ENCODE measurements at regions not wholly inside any gene's neighbourhood (a gene's known extent, or its start where the extent isn't known, plus 50 kb on each side); places are given as distances from the start of the nearest gene placed in this dataset.
A peak's percentile ranks its signal among the peaks of the same experiment; 100 is the strongest.

GRCh38 chr13:50130123-50130946, 115.1 kb downstream of the KCNRG start:
- Histone ChIP-seq H3K9me3 (no peaks in the 10 kb centered on the region), H3K36me3 (no peaks in the 10 kb centered on the region), H3K27me3 (peaks cover 8 to 42% (median 22%) of the 10 kb centered on the region in 9 donors), H3K4me1 (peaks cover 0 to 71% (median 17%) of the 10 kb centered on the region in 12 donors), H3K4me3 (peak overlapping the region; percentile 24 to 63 (median 56)), H3K27ac (peak overlapping the region in 11 of 12 donors; percentile 57 to 84 (median 71))
- no peak for TF ChIP-seq POLR2A (IDR thresholded peaks at IDR 0.05)
- TF ChIP-seq, protein P1, sequence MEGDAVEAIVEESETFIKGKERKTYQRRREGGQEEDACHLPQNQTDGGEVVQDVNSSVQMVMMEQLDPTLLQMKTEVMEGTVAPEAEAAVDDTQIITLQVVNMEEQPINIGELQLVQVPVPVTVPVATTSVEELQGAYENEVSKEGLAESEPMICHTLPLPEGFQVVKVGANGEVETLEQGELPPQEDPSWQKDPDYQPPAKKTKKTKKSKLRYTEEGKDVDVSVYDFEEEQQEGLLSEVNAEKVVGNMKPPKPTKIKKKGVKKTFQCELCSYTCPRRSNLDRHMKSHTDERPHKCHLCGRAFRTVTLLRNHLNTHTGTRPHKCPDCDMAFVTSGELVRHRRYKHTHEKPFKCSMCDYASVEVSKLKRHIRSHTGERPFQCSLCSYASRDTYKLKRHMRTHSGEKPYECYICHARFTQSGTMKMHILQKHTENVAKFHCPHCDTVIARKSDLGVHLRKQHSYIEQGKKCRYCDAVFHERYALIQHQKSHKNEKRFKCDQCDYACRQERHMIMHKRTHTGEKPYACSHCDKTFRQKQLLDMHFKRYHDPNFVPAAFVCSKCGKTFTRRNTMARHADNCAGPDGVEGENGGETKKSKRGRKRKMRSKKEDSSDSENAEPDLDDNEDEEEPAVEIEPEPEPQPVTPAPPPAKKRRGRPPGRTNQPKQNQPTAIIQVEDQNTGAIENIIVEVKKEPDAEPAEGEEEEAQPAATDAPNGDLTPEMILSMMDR (IDR thresholded peaks at IDR 0.05) = no peak
- DNase-seq = peak; percentile 49 to 73 (median 52)
- WGBS, 4 donors = 0 to 1% (median 1%) methylated on average over 44 to 63 of the region's 63 CpGs
- intact Hi-C loops (cut with DNase I) = loop anchor here in 1 of 10 donors (10.0 kb wide), 1 partner anchor 74 kb away; no protein-coding TSS in a partner anchor
- peak; percentile 33 to 63 (median 46) for ATAC-seq

GRCh38 chr13:50131920-50132903, 117.0 kb downstream of the KCNRG start:
- peaks cover 8 to 42% (median 22%) of the 10 kb centered on the region in 9 donors for H3K27me3 ChIP-seq
- H3K9me3 ChIP-seq = no peaks in the 10 kb centered on the region
- peak overlapping the region in 2 of 12 donors; percentile 5 to 35 for H3K4me3 ChIP-seq
- peaks cover 0 to 59% (median 11%) of the 10 kb centered on the region in 12 donors for H3K4me1 ChIP-seq
- TF ChIP-seq, protein P1 (IDR thresholded peaks at IDR 0.05) = no peak
- TF ChIP-seq POLR2A (IDR thresholded peaks at IDR 0.05) = no peak
- DNase-seq (peak in 1 of 5 donors; percentile 59), ATAC-seq (no peak)
- H3K36me3 ChIP-seq = no peaks in the 10 kb centered on the region
- H3K27ac ChIP-seq = no peak overlapping the region
- intact Hi-C loops (cut with DNase I) = loop anchor here in 1 of 10 donors (10.0 kb wide), 1 partner anchor 73 kb away; no protein-coding TSS in a partner anchor
- WGBS, 4 donors = 33 to 68% (median 52%) methylated on average over 27 to 34 of the region's 34 CpGs

DNA sequence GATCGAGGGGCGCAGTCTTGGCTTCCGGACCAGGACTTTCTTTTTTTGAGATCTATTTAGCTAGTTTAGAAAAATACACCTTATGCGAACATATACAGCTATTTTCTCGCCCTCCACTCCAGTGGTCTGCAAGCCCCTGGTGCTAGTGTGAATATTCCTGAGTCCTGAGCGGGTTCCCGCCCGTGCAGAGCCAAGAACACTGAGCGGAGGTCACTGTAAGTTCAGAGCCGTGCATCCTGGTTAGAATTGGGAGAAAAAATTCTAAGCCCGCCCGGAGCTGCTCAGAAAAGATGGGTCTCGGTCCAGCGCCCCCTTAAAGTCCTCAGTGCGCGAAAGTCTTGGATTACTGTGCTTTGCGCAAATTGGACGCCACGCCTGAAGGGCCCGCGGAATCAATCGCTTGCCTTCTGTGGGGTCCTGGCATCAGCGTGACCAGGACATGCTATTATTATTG, 117.7 kb downstream of the KCNRG start:
- Histone ChIP-seq H3K27ac (no peak overlapping the region), H3K27me3 (peaks cover 8 to 42% (median 22%) of the 10 kb centered on the region in 9 donors), H3K4me3 (peak overlapping the region in 1 of 12 donors; percentile 35), H3K36me3 (no peaks in the 10 kb centered on the region), H3K4me1 (peaks cover 0 to 53% (median 11%) of the 10 kb centered on the region in 12 donors), H3K9me3 (no peaks in the 10 kb centered on the region)
- intact Hi-C loops (cut with DNase I) = loop anchor here in 1 of 10 donors (10.0 kb wide), 1 partner anchor 72 kb away; no protein-coding TSS in a partner anchor
- TF ChIP-seq, protein P1 (IDR thresholded peaks at IDR 0.05) = no peak
- no peak for TF ChIP-seq POLR2A (IDR thresholded peaks at IDR 0.05)
- no peak for DNase-seq
- ATAC-seq = no peak
- WGBS, 4 donors = 51 to 75% (median 68%) methylated on average over 20 to 23 of the region's 23 CpGs

All from heart left ventricle (tissue), 16 donors.